Spleen (tissue), 11 donors: ENCODE measurements at regions not wholly inside any gene's neighbourhood (a gene's known extent, or its start where the extent isn't known, plus 50 kb on each side); places are given as distances from the start of the nearest gene placed in this dataset.

Experiments
- DNase-seq: peaks from one replicate; pipeline ENCODE4 v3.0.0-alpha.2; 2020
- H3K27ac ChIP-seq, 8 donors: fragments of 200-600 bp; sonication (generic) in 7 of 8; 1 replicate in 4 of 8; 2 replicates in 4 of 8; pipeline versions ENCODE4 v1.5.0 to v1.8.0; 2016 to 2021; ENCODE audit warnings: inconsistent platforms in 4 of 8, mild to moderate bottlenecking in 4 of 8, moderate library complexity in 1 of 8
- H3K27me3 ChIP-seq, 7 donors: fragments of 200-600 bp; sonication (generic) in 6 of 7; replicated peaks in 1 of 7; 1 replicate in 4 of 7; 2 replicates in 3 of 7; pipeline versions ENCODE4 v1.5.0 to v1.8.0; 2016 to 2021; ENCODE audit warnings: inconsistent platforms in 3 of 7, mild to moderate bottlenecking in 1 of 7
- H3K36me3 ChIP-seq, 6 donors: fragments of 200-600 bp; sonication (generic) in 5 of 6; 1 replicate in 4 of 6; 2 replicates in 2 of 6; pipeline versions ENCODE4 v1.5.0 to v1.8.0; 2016 to 2021; ENCODE audit warnings: inconsistent platforms in 2 of 6
- H3K4me1 ChIP-seq, 6 donors: fragments of 200-600 bp; sonication (generic) in 5 of 6; 1 replicate in 3 of 6; 2 replicates in 3 of 6; pipeline versions ENCODE4 v1.5.0 to v1.8.0; 2016 to 2021; ENCODE audit warnings: inconsistent platforms in 3 of 6
- H3K4me3 ChIP-seq, 8 donors: fragments of 200-600 bp; sonication (generic) in 7 of 8; 1 replicate in 4 of 8; 2 replicates in 4 of 8; pipeline versions ENCODE4 v1.5.0 to v1.8.0; 2016 to 2021; ENCODE audit warnings: inconsistent platforms in 4 of 8, mild to moderate bottlenecking in 4 of 8, moderate library complexity in 2 of 8
- H3K9me3 ChIP-seq, 8 donors: fragments of 200-600 bp; sonication (generic) in 7 of 8; 1 replicate in 4 of 8; 2 replicates in 4 of 8; pipeline versions ENCODE4 v1.5.0 to v1.8.0; 2016 to 2021; ENCODE audit warnings: inconsistent platforms in 4 of 8
- POLR2A ChIP-seq, 3 donors: fragments of 450-650 bp; IDR thresholded peaks; one replicate each; pipeline ENCODE4 v1.5.1; 2017; ENCODE audit warnings: antibody characterized with exemption in 3 of 3, mild to moderate bottlenecking in 1 of 3
- POLR2AphosphoS5 ChIP-seq, 3 donors: sonication (generic); formaldehyde crosslinking; IDR thresholded peaks; one replicate each; pipeline ENCODE4 v1.5.1; 2017; ENCODE audit warnings: antibody characterized with exemption in 3 of 3
- WGBS, 5 donors: extraction: QIAGEN DNeasy Blood & Tissue Kit in 3 of 5; methylation state at CpG; one replicate each; pipeline versions ENCODE4 v1.1.5 to v1.1.7; 2013 to 2018; 5-methylcytosine and 5-hydroxymethylcytosine counted together
- intact Hi-C: fragments of 100-400 bp; cut with DNase I; formaldehyde crosslinking; loops from one replicate; pipeline ENCODE4 v1.15.0; 2023; ENCODE audit warnings: low total_unique reads
- TF ChIP-seq, protein P1 (sequence below), 11 experiments: fragments of 200-600 bp in 7 of 11; fragments of 450-650 bp in 4 of 11; sonication (generic) in 4 of 11; IDR thresholded peaks in 8 of 11; conservative IDR thresholded peaks in 3 of 11; 1 replicate in 7 of 11; 2 replicates in 4 of 11; pipeline versions ENCODE4 v1.4.0 to v1.8.0; 2016 to 2021; ENCODE audit warnings: antibody characterized with exemption in 11 of 11, inconsistent platforms in 4 of 11, mild to moderate bottlenecking in 1 of 11
- donor health status: healthy with polysubstance abuse.
- donor health status: DM: no; HTN: no; CAD: no; lungs with moderate emphysema.
- donor health status: DM: no; HTN: no; CAD: no.
- donor health status: Bipolar disorder and iron deficiency.
- donor health status: healthy.
- donor health status: DM: no; HTN: no; CAD: no.
- donor health status: DM: yes; HTN: yes; CAD: no.

DNA sequence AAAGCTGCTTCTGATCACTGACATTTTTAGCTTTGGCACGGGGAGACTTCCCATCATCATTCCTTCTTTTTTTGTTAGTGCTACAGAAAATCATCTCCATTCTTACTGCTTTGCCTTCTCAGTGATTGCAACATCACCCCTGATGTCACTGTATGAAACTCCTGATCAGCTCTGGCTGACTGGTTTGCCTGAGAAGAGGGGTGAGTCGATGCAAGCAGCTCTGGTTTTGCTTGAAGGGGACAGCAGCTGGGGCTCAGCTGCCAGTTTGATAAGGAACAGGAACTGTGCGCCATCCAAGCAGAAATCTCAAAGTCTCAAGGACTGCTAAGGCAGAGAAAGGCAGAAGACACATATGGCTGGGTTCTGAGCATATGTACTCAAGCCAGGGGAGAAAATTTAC is 808.5 kb upstream of the CELF2 start:
- TF ChIP-seq POLR2AphosphoS5 (IDR thresholded peaks at IDR 0.05): no peak
- TF ChIP-seq POLR2A (IDR thresholded peaks at IDR 0.05): no peak
- TF ChIP-seq, protein P1, sequence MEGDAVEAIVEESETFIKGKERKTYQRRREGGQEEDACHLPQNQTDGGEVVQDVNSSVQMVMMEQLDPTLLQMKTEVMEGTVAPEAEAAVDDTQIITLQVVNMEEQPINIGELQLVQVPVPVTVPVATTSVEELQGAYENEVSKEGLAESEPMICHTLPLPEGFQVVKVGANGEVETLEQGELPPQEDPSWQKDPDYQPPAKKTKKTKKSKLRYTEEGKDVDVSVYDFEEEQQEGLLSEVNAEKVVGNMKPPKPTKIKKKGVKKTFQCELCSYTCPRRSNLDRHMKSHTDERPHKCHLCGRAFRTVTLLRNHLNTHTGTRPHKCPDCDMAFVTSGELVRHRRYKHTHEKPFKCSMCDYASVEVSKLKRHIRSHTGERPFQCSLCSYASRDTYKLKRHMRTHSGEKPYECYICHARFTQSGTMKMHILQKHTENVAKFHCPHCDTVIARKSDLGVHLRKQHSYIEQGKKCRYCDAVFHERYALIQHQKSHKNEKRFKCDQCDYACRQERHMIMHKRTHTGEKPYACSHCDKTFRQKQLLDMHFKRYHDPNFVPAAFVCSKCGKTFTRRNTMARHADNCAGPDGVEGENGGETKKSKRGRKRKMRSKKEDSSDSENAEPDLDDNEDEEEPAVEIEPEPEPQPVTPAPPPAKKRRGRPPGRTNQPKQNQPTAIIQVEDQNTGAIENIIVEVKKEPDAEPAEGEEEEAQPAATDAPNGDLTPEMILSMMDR (IDR thresholded peaks at IDR 0.05 in 8 of 11, conservative IDR thresholded peaks at IDR 0.05 in 3 of 11): no peak
- Histone ChIP-seq H3K36me3 (no peaks in the 10 kb centered on the region), H3K27me3 (no peaks in the 10 kb centered on the region), H3K9me3 (peaks cover 0 to 24% (median 11%) of the 10 kb centered on the region in 8 donors), H3K27ac (peak overlapping the region in 1 of 8 donors; percentile 65), H3K4me1 (no peaks in the 10 kb centered on the region), H3K4me3 (no peak overlapping the region)
- 32 to 49% (median 44%) methylated on average over 3 of the region's 3 CpGs for WGBS, 5 donors
- intact Hi-C loops: no loop called here
- no peak for DNase-seq

DNA sequence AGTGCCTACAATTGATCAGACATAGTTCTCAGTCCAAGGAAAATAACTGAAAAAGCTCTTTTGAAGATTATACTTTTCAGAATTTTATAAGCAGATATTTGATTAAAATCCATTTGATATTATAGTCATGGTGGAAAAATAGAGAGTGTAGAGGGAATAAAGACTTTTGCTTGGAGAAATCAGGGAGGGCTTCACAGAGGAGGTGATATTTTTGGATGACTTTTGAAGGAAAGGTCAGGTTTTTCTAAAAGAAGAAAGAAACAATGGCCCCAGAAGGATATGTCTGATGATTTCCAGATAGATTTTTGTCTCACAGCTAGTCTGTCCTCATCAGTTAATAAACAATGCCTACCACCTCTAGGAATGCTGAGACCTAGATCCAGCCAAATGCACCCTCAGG is 806.3 kb upstream of the CELF2 start:
- DNase-seq: no peak
- TF ChIP-seq POLR2AphosphoS5 (IDR thresholded peaks at IDR 0.05) (no peak), POLR2A (IDR thresholded peaks at IDR 0.05) (no peak)
- TF ChIP-seq, protein P1 (IDR thresholded peaks at IDR 0.05 in 8 of 11, conservative IDR thresholded peaks at IDR 0.05 in 3 of 11): no peak
- intact Hi-C loops: no loop called here
- Histone ChIP-seq H3K27ac (no peak overlapping the region), H3K4me1 (no peaks in the 10 kb centered on the region), H3K9me3 (peaks cover 0 to 4% (median 0%) of the 10 kb centered on the region in 8 donors), H3K27me3 (no peaks in the 10 kb centered on the region), H3K4me3 (no peak overlapping the region), H3K36me3 (no peaks in the 10 kb centered on the region)

DNA sequence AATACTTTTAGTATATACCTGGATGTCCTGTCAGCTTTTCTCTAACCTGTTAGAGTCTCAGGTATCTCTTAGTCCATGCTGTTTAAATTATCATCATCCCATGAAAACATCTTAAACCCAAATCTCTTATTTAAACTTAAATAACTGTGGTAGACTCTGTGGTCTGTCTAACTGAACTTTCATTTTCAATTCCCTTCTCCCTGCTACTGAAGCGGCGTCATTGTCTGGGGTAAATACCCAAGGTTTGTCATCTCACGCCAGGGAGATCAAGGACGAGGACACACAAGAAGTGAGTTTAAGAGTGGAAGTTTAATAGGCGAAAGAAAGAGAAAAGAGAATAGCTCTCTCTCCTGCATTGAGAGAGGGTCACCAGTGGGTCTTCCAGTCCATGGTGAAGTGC is 804.4 kb upstream of the CELF2 start:
- H3K4me3 ChIP-seq: no peak overlapping the region
- TF ChIP-seq POLR2AphosphoS5 (IDR thresholded peaks at IDR 0.05) (no peak), POLR2A (IDR thresholded peaks at IDR 0.05) (no peak)
- TF ChIP-seq, protein P1 (IDR thresholded peaks at IDR 0.05 in 8 of 11, conservative IDR thresholded peaks at IDR 0.05 in 3 of 11): no peak
- WGBS, 5 donors: 66 to 81% (median 77%) methylated on average over 5 of the region's 5 CpGs

DNA sequence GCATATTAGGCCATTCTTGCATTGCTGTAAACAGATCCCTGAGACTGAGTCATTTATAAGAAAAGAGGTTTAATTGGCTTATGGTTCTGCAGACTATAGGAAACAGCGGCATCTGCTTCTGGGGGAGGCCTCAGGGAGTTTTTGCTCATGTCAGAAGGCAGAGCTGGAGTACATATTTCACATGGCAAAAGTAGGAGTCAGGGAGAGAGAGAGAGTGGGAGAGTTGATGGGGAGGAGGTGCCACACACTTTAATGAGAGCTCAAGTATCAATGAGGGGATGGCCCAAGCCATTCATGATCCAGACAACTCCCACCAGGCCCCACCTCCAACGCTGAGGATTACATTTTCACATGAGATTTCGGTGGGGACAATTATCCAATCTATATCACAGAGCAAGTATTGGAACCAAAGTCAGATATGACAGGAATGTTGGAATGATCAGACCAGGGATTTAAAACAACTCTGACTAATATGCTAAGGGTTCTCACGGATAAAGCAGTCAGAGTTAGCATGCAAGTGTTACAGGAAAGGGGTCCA is 795.3 kb upstream of the CELF2 start:
- DNase-seq: no peak
- Histone ChIP-seq H3K4me1 (no peaks in the 10 kb centered on the region), H3K36me3 (no peaks in the 10 kb centered on the region), H3K27me3 (no peaks in the 10 kb centered on the region), H3K4me3 (no peak overlapping the region), H3K27ac (no peak overlapping the region), H3K9me3 (no peaks in the 10 kb centered on the region)
- WGBS, 5 donors: 66 to 78% (median 68%) methylated on average over 4 of the region's 4 CpGs
- intact Hi-C loops: no loop called here
- TF ChIP-seq POLR2AphosphoS5 (IDR thresholded peaks at IDR 0.05): no peak
- TF ChIP-seq, protein P1 (IDR thresholded peaks at IDR 0.05 in 8 of 11, conservative IDR thresholded peaks at IDR 0.05 in 3 of 11): no peak
- TF ChIP-seq POLR2A (IDR thresholded peaks at IDR 0.05): no peak

More for the DNA sequence above, 804.4 kb upstream of the CELF2 start:
- Histone ChIP-seq H3K36me3 (no peaks in the 10 kb centered on the region), H3K9me3 (no peaks in the 10 kb centered on the region), H3K4me1 (no peaks in the 10 kb centered on the region), H3K27ac (peak overlapping the region in 1 of 8 donors; percentile 63), H3K27me3 (no peaks in the 10 kb centered on the region)
- intact Hi-C loops: no loop called here
- DNase-seq: no peak
